ENCODE measurements at regions not wholly inside any gene's neighbourhood (a gene's known extent, or its start where the extent isn't known, plus 50 kb on each side); places are given as distances from the start of the nearest gene placed in this dataset.

- Histone ChIP-seq H3K36me3 (ENCODE audit: low read depth, missing control alignments) (no peaks in the 10 kb centered on the region), H3K27me3 (no peaks in the 10 kb centered on the region), H3K4me3 (no peak overlapping the region), H3K9me3 (no peaks in the 10 kb centered on the region), H3K27ac (no peak overlapping the region), H3K4me1 (peaks cover 3% of the 10 kb centered on the region)
- TF ChIP-seq POLR2A (IDR thresholded peaks at IDR 0.05) = no peak
- TF ChIP-seq, protein P1, sequence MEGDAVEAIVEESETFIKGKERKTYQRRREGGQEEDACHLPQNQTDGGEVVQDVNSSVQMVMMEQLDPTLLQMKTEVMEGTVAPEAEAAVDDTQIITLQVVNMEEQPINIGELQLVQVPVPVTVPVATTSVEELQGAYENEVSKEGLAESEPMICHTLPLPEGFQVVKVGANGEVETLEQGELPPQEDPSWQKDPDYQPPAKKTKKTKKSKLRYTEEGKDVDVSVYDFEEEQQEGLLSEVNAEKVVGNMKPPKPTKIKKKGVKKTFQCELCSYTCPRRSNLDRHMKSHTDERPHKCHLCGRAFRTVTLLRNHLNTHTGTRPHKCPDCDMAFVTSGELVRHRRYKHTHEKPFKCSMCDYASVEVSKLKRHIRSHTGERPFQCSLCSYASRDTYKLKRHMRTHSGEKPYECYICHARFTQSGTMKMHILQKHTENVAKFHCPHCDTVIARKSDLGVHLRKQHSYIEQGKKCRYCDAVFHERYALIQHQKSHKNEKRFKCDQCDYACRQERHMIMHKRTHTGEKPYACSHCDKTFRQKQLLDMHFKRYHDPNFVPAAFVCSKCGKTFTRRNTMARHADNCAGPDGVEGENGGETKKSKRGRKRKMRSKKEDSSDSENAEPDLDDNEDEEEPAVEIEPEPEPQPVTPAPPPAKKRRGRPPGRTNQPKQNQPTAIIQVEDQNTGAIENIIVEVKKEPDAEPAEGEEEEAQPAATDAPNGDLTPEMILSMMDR (IDR thresholded peaks at IDR 0.05) = no peak
- 34 to 40% methylated on average over 10 of the region's 10 CpGs for WGBS, 2 donors
- intact Hi-C loops (cut with DNase I; ENCODE audit: low total_unique reads) = no loop called here
- no peak for DNase-seq
Observed at GRCh38 chr7:3218411-3219225, 82.4 kb upstream of the SDK1 start.

DNA sequence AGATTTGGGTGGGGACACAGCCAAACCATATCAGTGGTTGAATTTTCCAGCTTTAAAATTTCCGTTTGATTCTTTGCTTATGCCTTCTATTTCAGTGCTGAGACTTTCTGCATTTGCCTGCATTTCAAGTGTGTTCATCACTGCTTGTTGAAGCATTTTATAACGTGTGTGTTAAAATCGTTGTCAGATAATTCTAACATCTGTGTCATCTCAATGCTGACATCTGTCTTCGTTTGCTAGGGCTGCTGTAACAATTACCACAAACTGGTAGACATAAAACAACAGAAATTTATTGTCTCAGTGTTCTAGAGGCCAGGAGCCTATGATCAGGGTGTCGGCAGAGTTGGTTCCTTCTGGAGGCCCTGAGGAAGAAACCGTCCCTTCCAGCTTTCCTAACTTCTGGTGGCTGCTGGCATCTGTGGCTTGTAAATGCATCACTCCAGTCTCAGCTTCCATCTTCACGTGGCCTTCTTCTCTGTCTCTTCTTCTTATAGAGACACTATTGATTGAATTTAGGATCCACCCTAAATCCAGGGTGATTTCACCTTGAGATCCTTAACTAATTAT, 71.1 kb upstream of the SDK1 start:
- Histone ChIP-seq H3K4me3 (no peak overlapping the region), H3K9me3 (no peaks in the 10 kb centered on the region), H3K4me1 (no peaks in the 10 kb centered on the region), H3K27ac (no peak overlapping the region), H3K36me3 (ENCODE audit: low read depth, missing control alignments) (no peaks in the 10 kb centered on the region), H3K27me3 (no peaks in the 10 kb centered on the region)
- intact Hi-C loops (cut with DNase I; ENCODE audit: low total_unique reads) = no loop called here
- TF ChIP-seq POLR2A (IDR thresholded peaks at IDR 0.05) = no peak
- TF ChIP-seq, protein P1 (IDR thresholded peaks at IDR 0.05) = no peak
- WGBS, 2 donors = 73 to 76% methylated on average over 7 of the region's 7 CpGs
- no peak for DNase-seq

GRCh38 chr7:3230908-3231307, 70.1 kb upstream of the SDK1 start:
- H3K4me1 ChIP-seq = no peaks in the 10 kb centered on the region
- no peak for TF ChIP-seq POLR2A (IDR thresholded peaks at IDR 0.05)
- TF ChIP-seq, protein P1 (IDR thresholded peaks at IDR 0.05) = no peak
- no peaks in the 10 kb centered on the region for H3K36me3 ChIP-seq (ENCODE audit: low read depth, missing control alignments)
- H3K27ac ChIP-seq = no peak overlapping the region
- no peaks in the 10 kb centered on the region for H3K9me3 ChIP-seq
- WGBS, 2 donors = 94 to 95% methylated on average over 10 of the region's 10 CpGs
- intact Hi-C loops (cut with DNase I; ENCODE audit: low total_unique reads) = no loop called here
- H3K4me3 ChIP-seq = no peak overlapping the region
- no peaks in the 10 kb centered on the region for H3K27me3 ChIP-seq
- no peak for DNase-seq

GRCh38 chr7:3232228-3232627, 68.8 kb upstream of the SDK1 start:
- Histone ChIP-seq H3K27me3 (no peaks in the 10 kb centered on the region), H3K4me1 (no peaks in the 10 kb centered on the region), H3K27ac (no peak overlapping the region), H3K9me3 (no peaks in the 10 kb centered on the region), H3K36me3 (ENCODE audit: low read depth, missing control alignments) (no peaks in the 10 kb centered on the region), H3K4me3 (no peak overlapping the region)
- WGBS, 2 donors = 72 to 90% methylated on average over 2 of the region's 2 CpGs
- TF ChIP-seq POLR2A (IDR thresholded peaks at IDR 0.05) = no peak
- TF ChIP-seq, protein P1 (IDR thresholded peaks at IDR 0.05) = no peak
- intact Hi-C loops (cut with DNase I; ENCODE audit: low total_unique reads) = no loop called here
- DNase-seq = no peak
